ENCODE measurements at regions not wholly inside any gene's neighbourhood (a gene's known extent, or its start where the extent isn't known, plus 50 kb on each side); places are given as distances from the start of the nearest gene placed in this dataset.
A peak's percentile ranks its signal among the peaks of the same experiment; 100 is the strongest.

GRCh38 chr11:28837599-28837998 lies 729.4 kb downstream of the METTL15 start:
- Histone ChIP-seq H3K27me3 (ENCODE audit: control insufficient read depth, insufficient read depth, low read length) (no peaks in the 10 kb centered on the region), H3K4me3 (ENCODE audit: low read length in 3 of 3) (no peak overlapping the region), H3K9ac (ENCODE audit: low read length in 3 of 3) (no peak overlapping the region), H3K36me3 (ENCODE audit: control insufficient read depth in 2 of 3, insufficient read depth in 3 of 3, low read length in 3 of 3) (no peaks in the 10 kb centered on the region), H3K9me3 (ENCODE audit: control insufficient read depth in 2 of 3, insufficient read depth in 1 of 3, low read length in 3 of 3) (no peaks in the 10 kb centered on the region), H3K4me1 (ENCODE audit: control insufficient read depth in 2 of 3, insufficient read depth in 2 of 3, low read depth in 1 of 3, low read length in 3 of 3) (peaks cover 0 to 5% (median 0%) of the 10 kb centered on the region in 3 donors), H3K27ac (ENCODE audit: low read depth in 2 of 2, low read length in 2 of 2) (no peak overlapping the region)
- DNase-seq (no peak), FAIRE-seq (no peak)
- intact Hi-C loops (cut with DNase I): no loop called here
- TF ChIP-seq, protein P1, sequence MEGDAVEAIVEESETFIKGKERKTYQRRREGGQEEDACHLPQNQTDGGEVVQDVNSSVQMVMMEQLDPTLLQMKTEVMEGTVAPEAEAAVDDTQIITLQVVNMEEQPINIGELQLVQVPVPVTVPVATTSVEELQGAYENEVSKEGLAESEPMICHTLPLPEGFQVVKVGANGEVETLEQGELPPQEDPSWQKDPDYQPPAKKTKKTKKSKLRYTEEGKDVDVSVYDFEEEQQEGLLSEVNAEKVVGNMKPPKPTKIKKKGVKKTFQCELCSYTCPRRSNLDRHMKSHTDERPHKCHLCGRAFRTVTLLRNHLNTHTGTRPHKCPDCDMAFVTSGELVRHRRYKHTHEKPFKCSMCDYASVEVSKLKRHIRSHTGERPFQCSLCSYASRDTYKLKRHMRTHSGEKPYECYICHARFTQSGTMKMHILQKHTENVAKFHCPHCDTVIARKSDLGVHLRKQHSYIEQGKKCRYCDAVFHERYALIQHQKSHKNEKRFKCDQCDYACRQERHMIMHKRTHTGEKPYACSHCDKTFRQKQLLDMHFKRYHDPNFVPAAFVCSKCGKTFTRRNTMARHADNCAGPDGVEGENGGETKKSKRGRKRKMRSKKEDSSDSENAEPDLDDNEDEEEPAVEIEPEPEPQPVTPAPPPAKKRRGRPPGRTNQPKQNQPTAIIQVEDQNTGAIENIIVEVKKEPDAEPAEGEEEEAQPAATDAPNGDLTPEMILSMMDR (IDR thresholded peaks at IDR 0.05; ENCODE audit: borderline replicate concordance, extremely low read depth, insufficient read depth): no peak

DNA sequence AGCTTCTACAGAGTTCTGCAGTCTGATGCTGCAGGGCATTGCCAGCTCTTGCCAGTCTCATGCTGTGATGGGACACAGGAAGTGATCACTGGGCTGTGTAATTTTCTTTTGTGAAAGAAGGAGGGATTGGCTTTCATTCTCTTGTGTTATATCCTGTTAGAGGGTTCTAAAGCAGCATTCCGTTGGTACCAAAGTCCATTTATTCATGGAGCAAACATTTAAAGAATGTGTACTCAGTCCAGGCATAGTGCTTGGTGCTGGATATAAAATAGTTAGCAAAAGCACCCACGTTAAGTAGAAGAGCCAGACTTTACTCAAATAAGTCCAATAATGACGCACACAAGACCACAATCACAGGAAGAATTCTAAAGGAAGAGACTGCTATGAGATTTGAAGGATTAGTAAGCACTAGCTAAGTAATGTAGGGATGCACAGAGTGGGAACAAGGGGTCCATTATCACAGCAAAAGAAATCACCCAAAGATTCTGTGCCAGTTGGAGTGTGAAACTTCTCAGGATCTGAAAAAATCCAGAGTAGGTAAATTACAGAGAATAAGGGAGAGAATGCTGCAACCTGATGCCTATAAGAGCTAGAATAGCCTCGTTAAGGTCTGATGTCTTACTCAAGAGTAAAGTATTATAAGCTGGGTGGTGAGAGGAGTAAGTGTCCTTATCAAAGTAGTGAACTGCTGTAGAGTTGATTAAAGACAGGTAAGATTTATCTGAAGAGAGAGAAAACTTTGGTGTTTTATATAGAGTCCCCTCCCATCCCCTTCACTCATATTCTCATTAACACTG lies 728.3 kb downstream of the METTL15 start:
- Histone ChIP-seq H3K9ac (ENCODE audit: low read length in 3 of 3) (no peak overlapping the region), H3K36me3 (ENCODE audit: control insufficient read depth in 2 of 3, insufficient read depth in 3 of 3, low read length in 3 of 3) (no peaks in the 10 kb centered on the region), H3K9me3 (ENCODE audit: control insufficient read depth in 2 of 3, insufficient read depth in 1 of 3, low read length in 3 of 3) (no peaks in the 10 kb centered on the region), H3K4me3 (ENCODE audit: low read length in 3 of 3) (no peak overlapping the region), H3K4me1 (ENCODE audit: control insufficient read depth in 2 of 3, insufficient read depth in 2 of 3, low read depth in 1 of 3, low read length in 3 of 3) (peaks cover 0 to 5% (median 0%) of the 10 kb centered on the region in 3 donors), H3K27ac (ENCODE audit: low read depth in 2 of 2, low read length in 2 of 2) (peak overlapping the region in 1 of 2 donors; percentile 17), H3K27me3 (ENCODE audit: control insufficient read depth, insufficient read depth, low read length) (no peaks in the 10 kb centered on the region)
- DNase-seq: peak in 2 of 5 donors; percentile 43
- FAIRE-seq: no peak
- TF ChIP-seq, protein P1 (IDR thresholded peaks at IDR 0.05; ENCODE audit: borderline replicate concordance, extremely low read depth, insufficient read depth): no peak
- intact Hi-C loops (cut with DNase I): no loop called here

- TF ChIP-seq, protein P1 (IDR thresholded peaks at IDR 0.05; ENCODE audit: borderline replicate concordance, extremely low read depth, insufficient read depth): no peak
- Histone ChIP-seq H3K27me3 (ENCODE audit: control insufficient read depth, insufficient read depth, low read length) (no peaks in the 10 kb centered on the region), H3K36me3 (ENCODE audit: control insufficient read depth in 2 of 3, insufficient read depth in 3 of 3, low read length in 3 of 3) (no peaks in the 10 kb centered on the region), H3K4me1 (ENCODE audit: control insufficient read depth in 2 of 3, insufficient read depth in 2 of 3, low read depth in 1 of 3, low read length in 3 of 3) (peaks cover 0 to 5% (median 0%) of the 10 kb centered on the region in 3 donors), H3K4me3 (ENCODE audit: low read length in 3 of 3) (no peak overlapping the region), H3K27ac (ENCODE audit: low read depth in 2 of 2, low read length in 2 of 2) (no peak overlapping the region), H3K9ac (ENCODE audit: low read length in 3 of 3) (no peak overlapping the region), H3K9me3 (ENCODE audit: control insufficient read depth in 2 of 3, insufficient read depth in 1 of 3, low read length in 3 of 3) (no peaks in the 10 kb centered on the region)
- intact Hi-C loops (cut with DNase I): no loop called here
- FAIRE-seq: no peak
- peak in 1 of 5 donors; percentile 2 for DNase-seq
Measured at GRCh38 chr11:28835790-28836189, 727.6 kb downstream of the METTL15 start.

Measured in kidney (tissue), 13 donors.